GM04503 (cell line): ENCODE measurements at regions not wholly inside any gene's neighbourhood (a gene's known extent, or its start where the extent isn't known, plus 50 kb on each side); places are given as distances from the start of the nearest gene placed in this dataset.

Experiments
- DNase-seq: peaks from one replicate; pipeline ENCODE4 v3.0.0-alpha.2; 2012; ENCODE audit warnings: low read depth

DNA sequence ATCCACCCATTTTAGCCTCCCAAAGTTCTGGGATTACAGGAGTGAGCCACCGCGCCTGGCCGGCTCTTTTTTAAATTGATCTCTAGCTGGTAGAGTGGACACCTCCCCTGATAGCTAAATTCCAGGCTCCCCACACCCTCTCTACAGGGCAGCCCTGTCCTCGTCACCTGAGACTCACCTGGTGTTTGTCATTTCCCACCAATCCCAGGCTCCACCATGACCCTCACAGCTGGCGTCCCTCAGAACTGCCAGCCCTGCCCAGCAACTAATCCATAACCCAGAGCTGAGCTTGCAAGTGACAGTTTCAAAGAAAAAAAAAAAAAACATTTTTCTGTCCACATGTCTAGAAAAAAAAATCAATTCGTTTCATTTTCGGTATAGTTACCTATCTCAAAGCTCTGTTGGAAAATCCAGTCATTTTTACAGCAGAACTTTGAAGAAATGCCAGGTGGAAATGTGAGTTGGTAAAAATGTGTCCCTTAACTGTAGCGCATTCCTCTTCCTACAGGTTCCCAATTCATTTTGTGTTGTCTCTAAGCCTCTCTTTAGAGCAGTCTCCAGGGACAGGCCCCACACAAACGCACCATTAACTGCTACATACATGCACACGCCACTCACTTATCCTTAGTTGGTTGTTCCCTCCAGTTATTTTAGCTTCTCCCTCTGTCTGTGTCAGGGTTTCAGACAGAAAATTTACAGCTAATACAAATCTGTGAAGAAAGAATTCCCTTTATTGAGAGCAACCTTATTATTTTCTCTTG is 294.7 kb downstream of the FBXO15 start:
- no peak for DNase-seq

DNA sequence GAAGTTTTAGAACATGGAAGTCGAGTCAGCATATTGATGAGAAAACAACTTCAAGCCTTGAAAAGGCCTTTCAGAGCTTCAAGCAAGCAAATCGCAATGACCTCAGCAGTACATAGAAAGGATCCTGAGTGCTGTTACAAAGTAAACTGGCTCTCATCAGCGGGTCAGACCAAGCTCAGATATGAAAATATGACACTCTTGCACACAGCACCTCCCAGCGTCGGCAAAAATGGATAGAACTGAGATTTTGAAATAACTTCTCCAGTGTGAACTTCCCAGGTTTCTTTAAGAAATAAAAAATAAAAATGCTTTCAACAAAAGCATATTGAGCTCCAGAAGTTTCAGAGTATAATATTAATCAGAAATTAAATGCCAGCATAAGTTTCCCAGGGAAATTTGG is 296.9 kb downstream of the FBXO15 start:
- no peak for DNase-seq

DNA sequence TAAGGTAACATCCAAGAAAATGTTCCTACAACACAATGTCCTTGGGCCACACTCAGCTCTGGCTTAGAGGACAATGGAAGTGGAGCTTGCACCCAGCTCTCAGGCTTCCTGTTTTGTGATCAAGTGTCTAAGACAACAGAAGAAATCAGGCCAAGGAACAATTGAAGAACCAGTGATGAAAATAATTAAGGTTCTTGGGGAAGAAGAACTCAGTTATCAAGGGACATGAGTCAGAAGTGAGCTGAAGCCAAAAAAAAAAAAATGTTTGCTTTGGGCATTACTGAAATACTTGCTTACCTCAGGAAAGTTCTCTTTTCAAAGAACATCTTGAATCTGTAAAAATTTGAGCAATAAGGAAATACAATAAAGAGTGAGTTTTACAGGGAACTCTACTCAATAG is 299.0 kb downstream of the FBXO15 start:
- DNase-seq = peak; percentile 34

DNA sequence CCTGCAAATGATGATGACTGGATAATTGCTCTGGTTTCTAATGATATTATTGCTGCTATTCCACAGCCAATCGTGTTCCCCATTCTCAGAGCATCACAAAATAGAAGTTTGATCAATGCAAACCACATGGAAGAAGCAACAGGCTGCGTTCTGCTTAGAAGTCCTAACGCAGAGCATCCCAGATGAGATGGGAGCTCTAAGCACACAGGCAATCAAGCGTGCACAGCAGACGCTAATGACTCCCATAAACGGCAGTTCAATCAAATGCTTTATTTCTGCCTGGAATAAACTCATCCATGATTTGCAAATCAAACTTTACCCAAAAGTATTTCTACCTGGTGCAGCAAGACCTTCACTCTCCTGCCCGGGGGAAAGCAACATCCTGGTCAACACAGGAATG is 304.2 kb downstream of the FBXO15 start:
- DNase-seq = no peak

DNA sequence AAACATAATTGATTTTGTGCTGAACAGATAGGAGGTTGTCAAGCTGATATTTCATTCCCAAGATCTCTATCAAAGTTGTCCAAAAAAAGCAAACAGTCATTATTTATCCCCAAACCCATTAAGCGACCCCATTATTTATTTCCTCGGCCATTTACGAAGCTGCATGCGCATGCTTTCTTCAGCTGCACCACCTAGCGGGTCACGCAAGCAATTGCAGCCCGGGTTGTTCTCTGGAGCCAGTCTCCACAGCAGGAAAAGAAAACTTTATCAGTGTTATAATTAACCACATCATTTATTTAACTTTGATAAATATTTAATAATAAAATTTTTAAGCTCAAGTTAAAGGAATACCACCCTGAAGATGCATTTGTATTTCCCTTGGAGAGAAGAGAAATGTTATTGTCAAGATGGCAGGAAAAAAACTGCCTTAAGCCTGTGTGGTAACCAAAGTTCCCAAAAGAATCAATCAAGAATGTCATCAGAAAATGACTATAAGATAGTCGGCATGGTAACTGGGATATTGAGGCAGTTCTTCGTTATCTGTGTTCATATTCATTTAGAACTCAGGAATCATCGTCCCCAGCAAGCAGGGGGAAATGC is 304.7 kb downstream of the FBXO15 start:
- DNase-seq = no peak

DNA sequence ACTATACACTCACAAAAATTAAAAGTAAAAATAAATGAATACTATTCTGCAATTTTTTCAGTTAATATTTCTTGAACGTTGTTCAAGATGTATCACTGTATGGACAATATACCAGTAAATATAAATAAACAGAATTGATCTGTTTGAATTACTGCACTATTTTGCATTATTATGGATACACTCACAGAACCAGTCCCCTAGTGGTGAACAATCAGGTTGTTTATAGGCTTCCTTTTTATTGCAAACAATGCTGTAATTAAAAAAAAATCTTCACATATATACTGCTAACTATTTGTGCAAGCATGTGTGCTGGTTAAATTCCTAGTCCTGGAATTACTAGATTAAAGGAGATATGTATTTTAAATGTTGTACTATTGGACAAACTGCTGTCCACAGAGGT is 306.0 kb downstream of the FBXO15 start:
- no peak for DNase-seq

DNA sequence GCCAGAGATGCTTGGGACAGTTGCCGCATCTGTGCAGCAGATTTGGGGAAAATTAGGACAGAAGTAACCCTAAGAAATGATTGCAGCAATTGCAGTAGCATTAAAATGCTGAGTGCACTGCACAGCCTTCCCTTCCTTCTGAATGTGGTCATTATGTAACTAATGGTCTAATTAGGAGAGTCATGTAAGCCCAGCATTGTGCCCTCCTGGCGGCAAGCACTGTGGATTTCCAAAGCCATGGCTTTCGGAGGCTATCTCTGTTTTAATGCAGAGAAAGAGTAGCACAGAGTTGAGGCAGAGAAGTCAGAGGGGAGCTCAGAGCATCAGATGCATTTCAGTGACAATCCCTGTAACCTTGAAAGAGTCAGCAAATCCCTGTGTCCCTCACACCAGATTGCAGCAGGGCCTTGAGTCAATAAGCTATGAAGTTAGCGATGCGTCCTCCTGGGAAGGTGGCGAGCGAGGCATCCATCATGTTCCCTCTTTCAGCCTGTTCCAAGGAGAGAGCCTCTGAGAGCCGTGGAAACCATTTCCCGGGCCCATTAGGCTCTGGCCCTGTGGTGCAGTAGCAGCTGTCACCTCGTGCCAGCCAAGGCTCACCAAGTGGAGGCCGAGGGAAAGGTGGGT is 307.2 kb downstream of the FBXO15 start:
- DNase-seq = no peak

DNA sequence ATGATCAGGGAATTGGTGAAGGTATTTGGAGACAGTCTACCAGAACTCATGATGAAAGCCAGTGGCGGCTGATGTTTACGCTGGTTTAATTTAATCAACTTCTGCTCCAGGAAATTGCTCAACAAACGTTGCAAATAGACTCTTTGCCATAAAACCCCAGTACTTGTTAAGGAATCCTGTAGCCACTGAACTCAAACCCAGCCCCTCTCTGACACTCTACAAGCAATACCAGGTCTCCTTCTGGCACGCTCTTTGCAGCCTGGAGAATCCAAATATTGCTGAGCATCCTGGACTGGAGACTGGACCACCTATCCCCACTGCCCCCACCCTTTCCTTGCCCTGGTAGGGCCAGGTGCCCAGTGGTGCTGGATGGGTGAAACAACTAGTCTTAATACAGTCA is 308.2 kb downstream of the FBXO15 start:
- no peak for DNase-seq

DNA sequence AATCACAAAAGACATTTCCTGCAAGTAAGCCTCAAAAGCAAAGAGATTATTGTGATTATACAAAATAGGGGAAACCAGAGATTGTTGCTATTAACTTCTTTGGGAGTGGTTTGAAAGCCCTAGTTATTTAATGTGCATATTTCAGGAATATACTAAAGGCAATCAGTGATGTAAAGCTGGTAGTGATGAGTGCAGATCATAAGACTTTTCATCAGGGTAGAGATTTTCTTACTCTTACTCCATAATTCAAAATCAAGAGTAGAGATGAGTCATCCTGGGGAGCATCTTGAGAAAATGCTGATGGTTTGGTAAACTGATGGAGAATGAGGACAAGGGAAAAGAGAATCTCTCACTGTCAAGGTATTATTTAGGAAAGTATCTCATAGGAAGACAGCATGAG is 309.5 kb downstream of the FBXO15 start:
- no peak for DNase-seq

DNA sequence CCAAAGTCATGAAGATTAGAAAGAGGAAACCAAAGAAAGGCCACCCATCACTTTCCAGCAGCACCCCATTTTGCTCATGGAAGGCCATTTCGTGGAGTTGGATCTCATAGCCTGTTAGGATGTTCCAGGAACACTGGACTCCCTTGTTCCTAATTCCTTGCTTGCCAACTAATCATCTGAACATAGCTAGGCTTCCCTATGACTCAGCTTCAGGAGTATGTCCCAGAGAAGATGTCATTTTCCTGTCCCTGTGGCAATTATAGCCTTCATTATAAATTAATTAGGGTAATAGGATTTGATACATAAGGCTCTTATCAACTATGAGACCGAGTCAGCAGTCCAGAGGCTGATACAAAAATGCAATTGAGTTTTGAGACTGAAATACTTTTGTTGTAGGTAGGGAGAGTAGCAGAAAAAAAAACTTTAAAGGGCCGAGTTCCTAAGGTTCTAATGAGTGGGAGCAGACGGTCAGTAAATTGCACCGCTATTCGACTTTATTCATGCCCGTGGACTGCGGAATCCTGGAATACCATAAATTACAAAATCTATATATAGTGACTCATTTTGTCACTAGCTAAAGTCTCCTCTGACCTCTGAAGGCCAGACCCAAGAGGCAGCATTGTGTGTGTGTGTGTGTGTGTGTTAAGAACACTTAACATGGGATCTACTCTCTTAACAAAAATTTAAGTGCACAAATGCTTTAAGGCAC is 311.8 kb downstream of the FBXO15 start:
- no peak for DNase-seq

DNA sequence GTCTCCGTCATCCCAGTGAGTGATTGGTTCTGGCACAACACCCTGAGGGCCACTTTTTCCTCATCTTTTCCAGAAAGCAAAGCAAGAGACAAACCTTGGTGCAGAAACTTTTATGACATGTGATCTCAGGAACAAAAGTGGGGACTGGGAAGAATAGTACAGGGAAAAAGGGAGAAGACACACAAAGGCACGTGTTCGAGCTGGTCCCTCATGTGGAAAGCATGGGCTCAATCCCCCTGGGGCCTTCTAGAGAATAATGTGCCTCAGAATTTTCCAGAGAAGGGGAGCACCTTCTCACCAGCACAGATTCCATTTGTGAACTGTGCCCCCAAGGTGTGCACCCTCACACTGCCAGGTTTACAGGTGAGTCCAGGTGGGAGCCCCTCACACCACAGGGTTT is 312.6 kb downstream of the FBXO15 start:
- no peak for DNase-seq

DNA sequence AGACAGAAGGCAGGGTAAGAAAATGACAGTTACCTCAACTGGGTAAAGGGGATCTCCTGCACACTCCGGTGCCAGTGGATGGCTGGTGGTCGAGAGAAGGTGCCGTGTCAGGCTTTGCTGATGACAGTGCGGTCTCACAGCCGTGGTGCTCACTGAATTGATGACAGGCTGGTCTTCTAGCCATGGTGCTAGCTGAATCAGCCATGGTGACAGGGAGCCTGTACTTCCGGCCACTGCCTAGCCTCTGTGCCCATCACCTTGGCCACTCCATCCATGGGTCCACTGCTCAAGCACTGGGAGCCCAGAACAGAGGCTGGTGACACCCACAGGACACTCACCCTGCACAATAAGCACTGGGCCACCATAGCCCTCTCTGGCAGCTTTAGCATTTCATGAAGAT is 315.9 kb downstream of the FBXO15 start:
- no peak for DNase-seq

DNA sequence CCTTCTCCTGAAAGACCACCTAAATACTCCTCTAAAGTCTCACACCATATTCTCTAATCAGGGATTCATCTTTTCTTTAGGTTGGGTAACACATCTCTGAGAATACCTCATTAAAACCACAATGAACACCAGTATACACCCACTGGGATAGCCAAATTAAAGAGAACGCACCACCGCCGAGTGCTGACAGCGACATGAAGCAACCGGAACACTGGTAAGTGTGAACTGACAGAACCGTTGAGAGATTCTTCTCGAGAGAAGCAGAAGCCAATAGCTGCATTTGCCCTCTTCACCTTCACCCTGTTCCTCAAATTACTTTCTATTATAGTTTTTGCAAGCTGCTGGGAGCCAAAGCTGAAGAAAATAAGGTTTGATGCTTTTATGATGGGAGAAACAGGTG is 318.5 kb downstream of the FBXO15 start:
- no peak for DNase-seq

DNA sequence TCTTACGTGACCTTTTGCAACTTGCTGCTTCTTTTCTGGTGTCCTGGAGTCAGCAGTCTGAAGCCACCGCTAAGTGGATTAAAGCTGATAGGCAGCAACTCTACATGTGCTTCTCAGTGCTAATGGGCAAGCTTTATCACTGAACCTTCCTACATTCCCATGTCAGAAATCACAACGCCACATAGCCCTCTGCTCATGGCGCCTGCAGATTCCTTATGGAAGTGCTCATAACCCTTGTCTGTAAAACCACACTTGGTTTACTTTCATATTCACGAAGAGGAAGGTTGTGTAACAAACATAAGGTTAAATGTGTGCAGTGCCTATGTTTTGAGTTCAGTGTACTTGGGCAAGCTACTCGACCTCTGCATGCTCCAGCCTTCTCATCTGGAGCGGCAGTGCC is 319.8 kb downstream of the FBXO15 start:
- no peak for DNase-seq

DNA sequence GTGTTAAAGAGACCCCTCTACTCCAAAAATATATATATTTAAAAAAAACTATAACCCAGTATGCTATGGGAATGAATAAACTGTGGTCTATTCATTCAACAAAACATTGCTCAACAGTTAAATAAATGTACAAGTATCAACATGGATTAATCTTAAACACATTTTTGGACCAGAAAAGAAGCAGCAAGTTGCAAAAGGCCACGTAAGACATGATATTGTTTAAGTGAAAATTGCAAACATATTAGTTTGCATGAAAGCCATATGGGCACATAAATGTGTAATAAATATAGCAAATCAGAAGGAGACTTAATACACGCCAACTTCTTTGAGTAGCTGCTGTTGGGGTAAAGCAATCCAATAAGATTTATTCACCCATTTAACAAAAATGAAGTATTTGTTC is 321.5 kb downstream of the FBXO15 start:
- no peak for DNase-seq

DNA sequence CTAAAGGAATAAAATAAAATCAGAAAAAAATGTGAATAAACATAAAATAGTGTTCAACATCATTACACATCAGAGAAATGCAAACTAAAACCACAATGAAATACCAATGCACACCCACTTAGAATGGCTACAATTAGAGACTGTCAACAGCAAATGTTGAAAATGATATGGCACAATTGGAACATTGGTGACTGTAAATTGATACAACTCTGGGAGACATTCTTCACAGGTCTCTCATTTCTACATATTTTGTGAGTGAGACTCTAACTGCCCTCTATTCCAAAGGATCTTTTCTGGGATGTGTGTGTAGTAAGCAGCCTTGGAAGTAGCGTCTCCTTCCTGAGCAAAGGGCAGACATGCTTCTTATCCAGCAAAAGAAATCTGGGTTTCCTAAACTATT is 323.0 kb downstream of the FBXO15 start:
- peak; percentile 9 for DNase-seq

DNA sequence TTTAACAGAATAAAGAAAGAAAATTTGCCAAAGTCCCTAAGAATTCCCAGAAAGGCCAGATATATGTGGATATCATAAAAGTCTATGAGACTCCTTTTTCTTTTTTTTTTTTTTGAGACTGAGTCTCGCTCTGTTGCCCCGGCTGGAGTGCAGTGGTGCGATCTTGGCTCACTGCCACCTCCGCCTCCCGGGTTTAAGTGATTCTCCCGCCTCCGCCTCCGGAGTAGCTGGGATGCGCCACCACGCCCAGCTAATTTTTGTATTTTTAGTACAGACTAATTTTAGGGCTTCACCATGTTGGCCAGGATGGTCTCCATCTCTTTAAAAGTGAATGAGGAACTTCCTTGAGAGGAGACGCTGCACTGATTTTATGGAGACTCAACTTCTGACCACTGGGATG is 335.2 kb downstream of the FBXO15 start:
- DNase-seq = no peak

DNA sequence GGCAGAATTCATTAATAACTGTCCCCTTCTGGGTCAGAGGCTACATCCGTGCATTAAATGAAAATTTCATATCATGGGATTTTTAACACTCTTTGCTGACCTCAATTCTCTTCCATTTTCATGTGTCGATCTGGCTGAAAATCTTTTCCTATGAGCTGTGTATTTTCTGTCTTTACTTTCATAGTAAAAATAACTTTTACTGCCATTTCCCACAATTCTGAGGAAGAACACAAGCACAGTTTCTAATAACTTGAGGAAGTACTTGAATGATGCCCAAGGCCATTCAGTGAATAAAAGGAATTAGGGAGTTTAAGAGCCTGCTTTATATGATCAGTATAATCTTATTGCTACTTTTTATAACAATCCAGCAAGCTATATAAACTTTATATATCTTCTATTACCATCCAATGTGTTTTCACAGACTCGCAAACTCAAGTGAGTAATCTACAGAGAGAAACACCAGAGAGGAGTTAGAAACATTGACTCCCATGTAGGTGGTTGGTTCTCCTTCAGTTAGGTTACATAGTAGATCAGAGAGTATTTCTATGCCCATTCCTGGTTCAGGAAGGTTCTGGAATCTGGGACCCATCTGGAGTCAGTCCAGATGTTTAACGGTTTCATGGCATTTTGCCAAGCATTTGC is 340.0 kb downstream of the FBXO15 start:
- no peak for DNase-seq

DNA sequence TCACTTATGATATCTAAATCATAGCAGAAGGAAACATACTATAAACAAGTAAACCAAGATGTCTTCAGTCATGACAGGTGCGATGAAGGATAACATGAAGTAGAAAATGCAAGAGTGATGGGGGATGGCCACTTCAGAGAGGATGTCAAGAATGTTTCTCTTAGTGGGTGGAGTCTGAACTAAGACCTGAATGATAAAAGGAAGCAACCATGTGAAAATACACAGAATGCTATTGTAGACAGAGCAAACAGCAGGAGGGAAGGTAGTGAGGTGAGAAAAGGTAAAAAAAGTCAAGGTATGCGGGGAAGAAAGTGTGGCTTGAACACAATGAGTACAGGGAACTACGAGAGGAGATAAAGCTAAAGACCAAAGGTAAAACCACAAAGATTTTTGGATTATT is 341.6 kb downstream of the FBXO15 start:
- no peak for DNase-seq

DNA sequence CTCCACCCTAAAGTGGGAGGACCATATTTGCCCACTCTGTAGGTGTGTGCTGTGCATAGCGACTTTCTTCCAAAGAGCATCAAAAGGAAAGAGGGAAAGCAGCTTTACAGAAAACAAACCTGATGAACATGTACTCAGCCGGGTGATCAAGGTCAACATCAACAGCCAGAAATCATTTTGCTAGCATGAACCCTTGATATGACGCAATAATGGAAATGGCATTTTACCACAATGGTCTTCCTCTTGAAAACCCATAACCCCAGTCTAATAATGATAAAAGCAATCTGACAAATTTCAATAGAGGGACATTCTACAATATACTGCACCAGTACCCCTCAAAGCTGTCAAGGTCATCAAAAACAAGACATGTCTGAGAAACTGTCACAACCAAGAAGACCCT is 350.2 kb downstream of the FBXO15 start:
- DNase-seq = no peak

DNA sequence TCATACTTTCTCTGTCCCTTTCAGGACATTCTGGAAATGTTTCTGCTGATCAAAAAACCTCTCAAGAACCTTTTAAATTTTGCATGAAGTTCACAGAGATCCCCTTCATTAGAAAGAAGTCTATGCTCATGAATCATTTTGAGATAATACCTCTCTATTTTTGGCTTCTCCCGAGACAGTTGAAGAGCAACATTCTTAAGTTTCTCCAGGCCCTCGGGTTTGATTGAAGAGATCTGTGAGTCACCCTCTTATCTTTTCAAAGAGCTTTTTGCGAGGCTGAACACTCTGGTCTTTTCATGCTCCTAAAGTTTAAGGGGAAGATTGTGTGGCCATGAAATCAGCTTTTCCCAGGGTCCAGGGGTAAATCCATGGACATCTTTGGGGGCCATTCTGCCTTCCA is 354.2 kb downstream of the FBXO15 start:
- no peak for DNase-seq

DNA sequence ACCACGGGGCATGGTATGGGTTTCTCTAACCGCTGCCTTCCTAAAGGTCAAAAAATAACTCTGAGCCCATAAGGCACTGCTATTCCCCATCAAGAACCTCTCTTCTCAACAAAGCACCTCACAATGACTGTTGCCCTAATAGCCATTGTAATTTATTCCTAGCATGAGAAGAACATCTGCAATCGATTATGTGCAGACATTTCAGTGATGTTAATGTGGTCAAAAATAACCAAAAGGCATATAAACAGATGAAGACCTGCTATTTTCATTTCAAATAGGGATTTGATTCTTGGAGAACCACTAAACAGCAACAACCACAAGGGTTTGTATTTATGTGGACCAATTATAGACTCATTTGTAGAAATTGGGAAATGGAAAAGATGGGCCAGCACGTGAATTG is 356.6 kb downstream of the FBXO15 start:
- DNase-seq = peak; percentile 8

DNA sequence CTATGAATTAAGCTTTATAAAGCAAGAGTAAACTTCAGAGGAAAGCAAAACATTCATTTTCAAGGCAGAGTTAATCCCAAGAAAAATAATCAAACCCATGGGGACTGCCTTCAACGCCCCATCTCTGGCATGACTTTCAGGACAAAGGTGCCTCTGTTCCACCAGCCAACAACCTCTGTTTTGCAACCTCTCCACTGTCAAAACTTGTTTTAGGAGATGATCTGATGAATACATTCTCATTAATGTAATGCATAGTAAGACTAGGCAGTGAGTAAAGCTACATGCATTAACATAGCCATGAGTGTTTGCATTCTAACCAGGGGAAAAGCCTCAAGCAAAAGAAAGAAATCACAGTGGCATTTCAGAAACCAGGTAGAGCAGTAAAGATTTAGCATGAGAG is 357.0 kb downstream of the FBXO15 start:
- DNase-seq = no peak
